GM18909 (cell line): ENCODE measurements at regions not wholly inside any gene's neighbourhood (a gene's known extent, or its start where the extent isn't known, plus 50 kb on each side); places are given as distances from the start of the nearest gene placed in this dataset.
A peak's percentile ranks its signal among the peaks of the same experiment; 100 is the strongest.
"Not testable (repeated sequence)": the region's sequence is repeated elsewhere in the genome, so short reads cannot be mapped to it uniquely, and the experiment has no call there.

Experiments
- ATAC-seq: cut with Tn5 transposase; IDR thresholded peaks from one replicate; pipeline ENCODE4 v1.9.1; 2021; ENCODE audit warnings: mild to moderate bottlenecking; ENCODE audit not compliant: unreplicated experiment, poor library complexity

DNA sequence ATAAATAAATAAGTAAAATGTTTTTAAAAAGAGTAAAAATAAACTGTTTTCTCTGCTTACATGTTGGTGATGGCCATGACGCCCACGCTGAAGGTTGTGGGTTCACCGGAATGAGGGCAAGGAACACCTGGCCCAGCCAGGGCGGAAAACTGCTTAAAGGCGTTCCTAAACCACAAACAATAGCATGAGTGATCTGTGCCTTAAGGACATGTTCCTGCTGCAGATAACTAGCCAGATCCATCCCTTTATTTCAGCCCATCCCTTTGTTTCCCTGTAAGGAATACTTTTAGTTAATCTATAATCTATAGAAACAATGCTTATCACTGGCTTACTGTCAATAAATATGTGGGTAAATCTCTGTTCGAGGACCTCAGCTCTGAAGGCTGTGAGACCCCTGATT, 63.3 kb upstream of the CEP78 start:
- ATAC-seq, result not testable (repeated sequence)

DNA sequence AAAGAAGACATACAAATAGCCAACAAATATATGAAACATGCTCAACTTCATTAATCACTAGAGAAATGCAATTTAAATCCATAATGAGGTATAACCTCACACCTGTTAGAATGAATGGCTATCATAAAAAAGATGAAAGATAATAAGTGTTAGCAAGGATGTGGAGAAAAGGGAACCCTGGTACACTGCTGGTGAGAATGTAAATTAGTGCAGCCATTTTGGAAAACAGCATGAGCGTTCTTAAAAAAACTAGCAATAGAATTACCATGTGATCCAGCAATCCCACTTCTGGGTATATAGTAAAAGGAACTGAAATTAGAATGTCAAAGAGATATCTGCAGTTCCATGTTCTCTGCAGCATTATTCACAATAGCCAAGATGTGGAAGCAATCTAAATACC, 64.2 kb upstream of the CEP78 start:
- no peak for ATAC-seq

DNA sequence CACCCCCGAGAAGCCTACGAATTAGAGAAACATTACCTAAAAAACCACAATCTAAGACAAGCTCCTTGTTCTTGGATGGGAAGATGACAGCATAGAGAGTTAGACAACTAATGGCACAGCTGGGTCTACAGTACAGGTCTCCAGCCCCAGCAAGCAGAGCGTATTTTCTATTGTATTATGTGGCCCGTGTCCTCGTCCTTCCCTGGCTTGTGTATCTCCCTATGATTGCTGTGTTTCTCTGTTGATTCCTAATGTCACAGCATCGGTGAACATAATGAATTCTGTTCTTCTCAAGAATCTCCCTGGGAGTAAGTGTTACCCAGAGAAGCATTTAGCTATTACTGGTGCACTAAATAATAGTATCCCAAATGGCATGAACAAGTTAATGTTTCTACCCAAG, 66.8 kb upstream of the CEP78 start:
- ATAC-seq, result no peak

DNA sequence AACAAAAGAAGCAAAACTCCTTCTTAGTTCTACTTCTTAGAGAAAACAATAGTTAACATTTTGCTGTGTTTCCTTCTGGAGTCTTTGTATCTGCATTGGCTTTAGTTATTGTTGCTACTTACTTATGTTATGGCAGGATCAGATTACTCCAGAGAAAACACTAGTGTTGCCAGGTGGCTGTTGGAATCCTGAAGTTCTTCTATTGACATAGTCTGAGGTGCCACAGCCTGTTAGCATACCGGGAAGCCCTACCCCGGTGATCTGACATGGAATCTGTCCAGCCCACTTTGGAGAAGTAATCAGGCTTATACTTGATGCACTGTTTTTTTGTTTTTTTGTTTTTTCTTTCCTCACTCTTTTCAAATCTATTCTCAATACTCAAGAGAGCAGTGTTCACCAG, 68.5 kb upstream of the CEP78 start:
- no peak for ATAC-seq

DNA sequence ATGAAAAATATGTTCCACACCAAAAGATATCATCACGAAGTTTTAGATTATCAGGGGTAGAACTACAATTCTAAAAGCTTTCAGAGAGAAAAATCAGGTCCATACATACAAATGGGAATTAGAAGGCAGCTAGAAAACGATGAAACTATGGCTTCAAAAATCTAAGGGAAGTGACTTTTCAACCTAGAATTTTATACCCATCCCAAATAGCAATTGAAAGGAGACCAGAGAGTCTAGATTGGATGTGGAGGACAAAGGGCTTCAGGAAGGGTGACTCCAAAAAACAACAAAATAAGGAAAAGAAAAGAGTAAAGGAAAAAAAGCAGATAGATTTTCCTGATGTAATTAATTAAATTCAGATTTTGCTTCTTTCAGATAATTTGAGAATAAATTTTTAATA, 72.0 kb upstream of the CEP78 start:
- ATAC-seq, result no peak

DNA sequence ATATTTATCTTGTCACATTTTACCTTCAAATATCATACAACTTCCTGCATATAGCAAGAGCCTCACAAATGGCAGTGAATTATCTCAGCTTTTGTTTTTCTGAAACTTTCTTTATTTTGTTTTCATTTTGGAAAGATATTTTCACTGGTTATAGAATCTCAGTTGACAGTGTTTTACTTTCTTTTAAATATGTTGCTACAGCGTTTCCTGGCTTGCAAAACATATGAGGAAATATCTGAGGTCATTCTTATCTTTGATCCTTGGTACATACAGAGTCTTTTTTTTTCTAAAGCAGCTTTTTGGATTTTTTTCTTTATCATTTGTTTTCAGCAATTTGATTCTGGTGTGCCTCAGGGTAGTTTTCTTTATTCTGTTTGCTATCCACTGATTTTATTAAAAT, 77.6 kb upstream of the CEP78 start:
- no peak for ATAC-seq

DNA sequence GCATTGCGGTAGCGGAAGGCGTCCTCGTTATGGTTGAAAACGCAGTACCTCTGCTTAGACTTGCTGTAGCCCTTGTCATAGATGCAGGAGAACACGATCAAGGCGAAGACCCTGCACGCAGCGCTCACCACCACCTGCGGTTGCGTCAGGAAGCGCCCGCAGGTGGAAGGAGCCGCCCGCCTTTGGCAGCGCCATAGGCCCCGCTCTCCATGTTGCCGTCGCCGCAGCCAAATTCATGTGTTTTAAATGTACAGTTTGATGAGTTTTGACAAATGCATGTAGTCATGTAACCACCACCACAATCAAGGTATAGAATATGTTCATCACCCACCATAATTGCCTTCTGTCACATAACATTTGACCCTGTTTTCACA, 84.9 kb upstream of the CEP78 start:
- no peak for ATAC-seq

DNA sequence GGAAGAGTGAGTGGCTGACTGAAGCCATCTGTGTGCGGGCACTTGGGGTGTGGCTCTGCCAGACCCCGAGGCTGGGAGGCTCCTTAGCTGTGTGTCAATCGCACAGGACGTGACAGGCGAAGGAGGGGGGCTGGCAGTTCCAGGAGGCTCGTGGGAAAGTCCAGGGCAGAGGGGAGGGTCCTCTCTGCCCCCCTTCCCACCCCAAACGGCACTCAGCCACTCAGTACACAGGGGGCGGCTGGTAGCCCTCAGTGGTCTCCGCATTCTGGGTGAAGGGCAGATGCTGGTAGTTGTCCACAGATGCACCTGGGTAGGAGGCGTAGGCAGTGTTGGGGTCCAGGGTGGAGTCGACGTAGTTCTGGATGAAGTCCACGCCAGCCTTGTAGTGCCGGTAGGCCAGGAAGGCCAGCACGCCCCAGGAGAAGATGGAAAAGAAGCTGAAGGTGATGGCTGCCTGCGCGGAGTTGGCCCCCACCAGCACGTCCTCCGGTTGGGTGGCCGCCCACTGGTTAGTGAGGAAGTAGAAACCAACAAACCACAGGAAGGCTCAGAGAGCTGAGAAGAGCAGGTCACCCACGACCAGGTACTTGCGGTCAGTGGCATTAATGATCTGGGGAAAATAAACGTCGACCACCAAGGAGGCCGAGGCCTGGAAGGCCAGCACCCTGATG, 85.4 kb upstream of the CEP78 start:
- no peak for ATAC-seq

DNA sequence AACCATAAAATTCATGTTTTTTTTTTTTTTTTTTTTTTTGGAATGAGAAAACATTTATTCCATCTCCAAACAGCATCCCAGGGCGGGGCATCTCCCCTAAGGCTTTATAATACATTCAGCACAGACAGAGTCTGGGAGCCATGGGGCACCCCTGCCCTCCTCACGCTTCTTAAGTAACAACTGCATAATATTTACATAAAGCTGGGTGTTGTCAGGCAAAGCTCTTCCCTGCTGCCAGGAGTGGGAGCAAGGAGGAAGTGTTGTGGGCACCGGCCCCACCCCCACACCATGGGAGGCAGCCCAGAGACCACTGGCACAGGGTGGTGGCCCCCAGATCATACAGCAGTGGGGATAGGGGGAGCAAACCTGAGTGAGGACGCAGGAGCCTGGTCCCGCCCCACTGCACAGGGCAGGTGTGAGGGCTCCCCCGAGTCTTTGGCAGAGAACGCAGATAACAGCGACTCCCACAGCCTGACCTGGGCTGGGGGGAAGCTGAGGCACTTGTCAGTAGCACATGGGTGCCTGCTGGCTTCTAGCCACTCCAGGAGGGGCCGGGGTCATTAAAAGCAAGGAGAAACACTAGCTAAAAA, 86.1 kb upstream of the CEP78 start:
- no peak for ATAC-seq

DNA sequence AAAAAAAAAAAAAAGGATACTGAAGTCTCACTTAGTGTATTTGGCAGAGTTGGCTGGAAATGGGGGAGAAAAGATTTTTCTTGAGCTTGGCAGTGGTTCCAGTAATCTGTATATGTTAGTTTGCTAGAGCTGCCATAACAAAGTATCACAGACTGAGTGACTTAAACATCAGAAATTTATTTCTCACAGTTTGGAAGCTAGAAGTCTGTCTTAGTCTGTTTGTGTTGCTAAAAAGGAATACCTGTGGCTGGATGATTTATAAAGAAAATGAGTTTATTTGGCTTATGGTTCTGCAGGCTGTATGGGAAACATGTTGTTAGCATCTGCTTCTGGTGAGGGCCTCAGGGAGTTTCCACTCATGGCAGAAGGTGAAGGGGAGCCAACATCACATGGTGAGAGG, 89.6 kb upstream of the CEP78 start:
- no peak for ATAC-seq

DNA sequence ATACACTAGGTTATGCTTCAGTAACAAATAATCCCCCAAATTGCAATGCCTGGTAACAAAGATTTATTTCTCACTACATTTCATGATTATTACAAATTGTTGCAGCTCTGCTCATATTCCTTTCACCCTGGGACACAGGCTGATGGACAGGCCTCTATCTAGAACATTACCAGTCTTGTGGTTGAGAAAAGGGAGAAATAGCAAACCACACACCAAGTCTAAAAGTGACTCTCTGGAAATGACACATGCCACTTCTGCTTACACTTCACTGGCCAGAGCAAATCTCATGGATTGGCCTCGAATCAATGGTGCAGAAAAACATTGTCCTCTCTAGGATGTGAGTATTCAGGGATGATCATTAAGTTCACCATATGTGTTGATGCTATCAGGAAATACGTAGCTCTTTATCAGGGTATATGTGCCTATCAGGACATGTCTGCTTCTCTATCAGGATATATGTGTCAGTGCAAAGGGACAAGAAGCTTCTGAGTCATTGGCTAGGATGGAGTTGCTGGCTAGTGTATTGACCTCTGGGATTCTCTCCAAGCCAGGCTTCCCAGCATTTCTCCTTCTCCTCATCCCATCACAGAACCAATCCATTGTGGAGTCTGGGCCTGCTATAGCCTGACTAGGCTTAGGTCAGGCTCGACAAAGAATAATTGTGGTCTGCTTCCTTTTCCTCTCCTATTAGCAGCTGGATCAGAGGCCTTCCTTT, 91.1 kb upstream of the CEP78 start:
- ATAC-seq, result no peak

DNA sequence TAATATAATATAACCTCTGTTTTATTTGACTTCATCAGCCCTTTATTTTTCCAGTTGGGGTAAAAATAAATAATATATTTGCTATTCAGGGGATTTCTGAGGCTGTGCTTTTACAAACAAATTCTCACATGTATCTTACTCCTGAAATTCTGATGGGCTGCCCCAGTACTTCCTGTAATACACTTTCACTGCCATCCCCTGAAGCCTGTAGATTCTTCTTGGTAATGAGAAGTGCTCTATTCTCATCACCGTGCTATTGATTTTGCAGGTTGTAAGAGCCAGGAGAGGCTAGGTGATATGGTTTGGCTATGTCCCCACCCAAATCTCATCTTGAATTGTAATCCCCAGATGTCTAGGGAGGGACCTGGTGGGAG, 91.9 kb upstream of the CEP78 start:
- no peak for ATAC-seq

DNA sequence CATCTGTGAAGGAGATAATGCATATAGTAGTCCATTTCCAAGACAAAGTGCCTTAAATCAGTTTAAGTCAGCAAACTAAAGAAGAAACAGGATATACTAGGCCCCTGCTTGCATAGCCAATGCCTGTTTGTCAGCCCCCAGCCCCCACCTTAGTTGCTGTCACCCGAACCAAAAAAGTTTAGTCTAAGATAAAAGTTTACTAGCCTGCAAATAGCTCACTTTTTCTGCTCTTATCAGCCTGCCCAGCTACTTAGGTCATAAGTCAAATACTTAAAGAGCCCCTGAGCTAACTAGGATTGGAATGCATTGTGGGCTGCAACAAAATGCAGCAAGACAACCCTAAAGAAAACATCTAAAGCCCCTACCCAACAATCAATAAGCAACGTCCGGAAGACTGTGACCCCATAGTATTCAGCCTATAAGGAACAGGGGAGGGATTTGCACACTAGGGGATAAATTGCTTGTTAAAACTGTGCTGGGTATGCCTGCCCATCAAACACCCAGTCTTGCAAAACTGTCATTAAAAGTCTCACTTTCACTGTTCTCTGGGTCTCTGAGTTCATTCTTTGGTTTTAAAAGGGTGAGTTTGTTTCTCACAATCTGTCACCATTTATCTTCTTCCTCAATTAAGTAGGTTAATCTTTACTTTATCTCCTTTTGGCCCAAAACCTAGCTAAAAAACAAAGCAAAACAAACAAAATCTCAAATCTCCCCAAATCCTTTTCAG, 92.4 kb upstream of the CEP78 start:
- no peak for ATAC-seq

DNA sequence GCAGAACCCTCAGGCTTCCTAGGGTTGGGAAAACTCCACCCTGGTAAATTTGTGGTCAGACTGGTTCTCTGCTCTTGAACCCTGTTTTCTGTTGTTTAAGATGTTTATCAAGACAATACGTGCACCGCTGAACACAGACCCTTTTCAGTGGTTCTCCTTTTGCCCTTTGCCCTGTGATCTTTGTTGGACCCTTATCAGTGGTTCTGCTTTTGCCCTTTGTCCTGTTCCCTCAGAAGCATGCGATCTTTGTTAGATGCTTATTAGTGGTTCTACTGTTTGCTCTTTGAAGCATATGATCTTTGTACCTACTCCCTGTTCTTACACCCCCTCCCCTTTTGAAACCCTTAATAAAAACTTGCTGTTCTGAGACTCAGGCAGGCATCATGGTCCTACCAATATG, 93.6 kb upstream of the CEP78 start:
- not testable (repeated sequence) for ATAC-seq

DNA sequence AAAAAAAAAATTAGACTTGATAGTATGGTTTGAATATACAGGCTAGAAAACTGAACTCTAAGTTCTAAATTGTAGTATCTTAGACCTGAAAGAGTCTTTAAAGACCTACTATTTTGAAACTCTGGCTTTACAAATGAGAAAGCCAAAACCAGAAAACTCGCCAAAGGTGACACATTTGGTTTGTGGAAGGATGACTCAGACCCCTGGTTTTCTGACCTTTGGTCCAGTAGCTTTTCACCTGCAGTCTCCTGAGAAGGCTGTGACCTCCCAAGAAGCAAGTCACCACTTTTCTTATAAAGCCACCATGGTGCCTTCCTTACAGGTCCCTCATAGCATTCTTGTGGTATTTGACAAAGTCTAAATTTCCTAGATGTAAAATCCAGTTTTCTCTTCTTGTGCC, 102.1 kb upstream of the CEP78 start:
- ATAC-seq, result peak; percentile 63

DNA sequence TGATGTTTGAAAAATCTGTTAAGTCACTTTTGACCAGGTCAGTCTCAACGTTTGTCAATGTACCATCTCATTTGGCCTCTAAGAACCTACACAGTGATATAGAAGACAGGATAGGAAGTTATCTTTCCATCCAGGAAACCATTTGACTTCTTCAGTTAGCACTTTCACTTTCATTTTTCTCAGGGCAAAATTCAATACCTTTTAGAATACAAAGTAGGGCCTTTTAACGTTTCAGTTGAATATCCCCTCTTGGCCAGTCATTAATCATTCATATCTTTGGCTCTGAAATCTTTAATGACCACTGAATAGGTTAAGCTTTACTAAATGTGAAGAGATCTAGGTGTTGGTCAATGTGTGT, 101.1 kb upstream of the GNAQ start:
- ATAC-seq, result no peak

DNA sequence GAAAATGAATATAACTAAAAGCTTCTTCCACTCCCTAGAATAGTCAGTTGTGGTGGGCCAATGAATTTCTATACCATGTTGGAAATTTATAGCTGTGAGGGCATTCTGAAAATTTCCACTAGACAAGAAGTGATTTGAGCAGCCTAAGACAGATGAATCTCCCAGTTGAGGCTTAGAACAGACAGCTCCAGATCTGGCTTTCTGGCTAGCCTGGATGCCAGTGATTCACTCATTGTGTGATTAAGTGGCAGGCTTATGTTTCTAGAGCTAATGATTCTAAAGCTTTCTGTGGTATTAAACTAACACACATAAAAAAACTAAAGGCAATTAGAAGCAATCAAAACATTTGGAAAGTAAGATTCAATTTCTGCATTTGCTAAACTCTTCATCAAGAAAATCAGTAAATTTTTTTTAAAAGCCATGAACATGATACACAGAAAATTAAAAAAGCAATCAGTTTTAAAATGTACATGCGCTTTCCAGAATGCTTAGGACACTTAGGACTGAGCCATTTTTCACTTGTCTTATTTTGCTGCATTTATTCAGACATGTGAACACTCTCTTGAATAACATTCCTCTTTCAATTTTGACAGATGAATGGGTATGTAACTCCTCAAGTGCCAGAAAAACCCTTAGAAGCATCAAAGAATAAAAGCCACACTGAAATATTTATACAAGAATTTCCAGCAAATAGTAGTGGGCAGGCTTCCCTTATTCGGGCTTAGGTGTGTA, 100.5 kb upstream of the GNAQ start:
- ATAC-seq, result no peak

DNA sequence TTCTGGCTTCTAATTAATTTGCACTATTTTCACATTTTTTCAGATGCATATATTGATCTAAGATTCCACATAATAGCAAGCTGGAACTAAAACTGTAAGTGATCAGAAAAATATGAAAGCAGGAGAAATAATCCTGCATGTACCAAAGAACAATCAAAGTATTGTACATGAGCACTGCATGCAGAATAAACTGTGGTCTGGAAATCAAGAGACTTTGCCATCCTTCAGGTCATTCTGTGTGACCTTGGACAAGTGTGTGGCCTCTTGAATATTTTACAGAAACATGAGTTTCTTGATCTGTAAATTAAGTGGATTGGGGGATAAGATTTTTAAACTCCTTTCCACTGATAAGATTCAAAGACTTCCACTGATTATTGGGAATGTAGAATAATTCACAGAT, 99.2 kb upstream of the GNAQ start:
- ATAC-seq, result no peak

DNA sequence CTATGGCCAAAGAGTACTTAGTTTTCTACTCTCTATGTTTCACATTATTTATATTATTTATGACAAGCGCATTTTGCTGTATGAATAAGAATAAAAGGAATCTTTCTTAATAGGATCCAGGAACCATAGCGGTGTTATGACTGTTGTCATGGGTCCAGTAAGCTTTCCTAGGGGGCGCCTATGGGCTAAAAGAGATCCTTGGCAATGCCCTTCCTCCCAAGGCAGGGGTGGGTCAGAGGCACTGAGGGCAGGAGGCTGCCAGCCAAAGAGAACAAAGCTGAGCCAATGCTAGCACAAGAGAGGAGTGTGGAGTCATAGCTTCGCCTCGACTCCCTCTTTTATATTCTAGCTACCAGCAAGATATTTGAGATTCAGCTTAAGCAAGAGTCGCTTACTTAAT, 98.4 kb upstream of the GNAQ start:
- ATAC-seq, result no peak

DNA sequence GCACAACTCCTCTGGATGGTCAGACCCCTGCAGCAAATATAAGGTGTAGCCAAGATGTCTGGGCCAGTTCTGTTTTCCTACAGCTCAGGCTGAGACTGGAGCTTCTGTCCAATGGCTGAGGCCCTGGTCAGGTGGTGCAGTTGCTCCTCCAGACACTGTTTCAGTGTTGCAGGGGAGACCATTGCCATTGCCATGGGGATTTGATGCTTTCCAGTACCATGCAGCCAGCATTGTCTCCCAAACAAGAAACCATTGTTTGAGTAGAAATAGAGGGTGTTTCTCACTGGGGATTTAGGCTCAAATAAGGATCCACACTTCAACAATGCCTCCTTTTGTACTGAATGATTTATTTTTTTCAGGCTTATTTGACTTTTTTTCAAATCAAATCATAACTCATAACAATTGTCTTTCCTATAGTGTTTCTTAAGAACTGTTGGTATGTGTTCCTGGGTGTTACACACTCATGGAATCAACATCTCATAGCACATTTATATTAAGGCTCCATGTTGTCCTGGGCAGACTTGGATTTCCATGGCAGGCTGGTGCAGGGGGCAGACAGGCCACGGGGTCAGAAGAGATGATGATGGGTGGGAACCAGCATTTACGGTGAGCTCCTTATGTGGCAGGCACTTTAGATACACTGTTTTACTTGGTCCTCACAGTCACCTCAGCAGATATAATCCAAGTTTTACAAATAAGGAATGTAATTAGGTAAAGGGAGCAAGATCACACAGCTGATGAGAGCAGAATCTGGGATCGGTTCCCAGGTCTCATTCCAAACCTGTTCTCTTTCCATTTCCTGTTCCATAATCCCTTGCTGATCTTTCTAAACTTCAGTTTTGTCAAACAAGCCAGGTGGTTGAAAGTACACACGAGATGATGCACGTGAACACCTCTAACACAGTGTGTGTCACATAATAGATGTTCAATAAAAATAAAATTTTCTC, 95.9 kb upstream of the GNAQ start:
- ATAC-seq, result no peak
